AG08396 (cell line): ENCODE measurements at regions not wholly inside any gene's neighbourhood (a gene's known extent, or its start where the extent isn't known, plus 50 kb on each side); places are given as distances from the start of the nearest gene placed in this dataset.
"Not testable (repeated sequence)": the region's sequence is repeated elsewhere in the genome, so short reads cannot be mapped to it uniquely, and the experiment has no call there.

ENCODE experiments used
- DNase-seq: peaks from one replicate; pipeline ENCODE4 v3.0.0; 2012; ENCODE audit warnings: low spot score, mixed read lengths

DNA sequence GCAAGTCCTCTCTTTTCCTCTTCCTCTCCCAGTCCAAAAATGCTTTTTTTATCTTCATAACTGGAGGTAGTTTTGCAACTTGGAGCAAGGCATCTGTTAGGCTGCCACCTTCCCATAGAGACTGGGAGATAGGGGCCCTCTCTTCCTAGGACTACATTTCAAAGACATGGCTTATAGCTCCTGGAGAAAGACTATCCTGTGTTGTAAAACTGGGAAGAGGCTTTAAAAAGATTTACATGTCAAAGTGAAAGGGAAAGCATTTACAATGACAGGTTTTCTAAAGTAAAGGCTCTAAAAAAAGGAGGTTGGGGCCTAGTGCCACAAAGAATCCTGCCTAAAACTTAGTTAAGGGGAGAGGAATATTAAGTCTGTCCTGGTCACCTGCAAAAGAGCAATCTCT lies 82.2 kb upstream of the SEMA3E start:
- no peak for DNase-seq

DNA sequence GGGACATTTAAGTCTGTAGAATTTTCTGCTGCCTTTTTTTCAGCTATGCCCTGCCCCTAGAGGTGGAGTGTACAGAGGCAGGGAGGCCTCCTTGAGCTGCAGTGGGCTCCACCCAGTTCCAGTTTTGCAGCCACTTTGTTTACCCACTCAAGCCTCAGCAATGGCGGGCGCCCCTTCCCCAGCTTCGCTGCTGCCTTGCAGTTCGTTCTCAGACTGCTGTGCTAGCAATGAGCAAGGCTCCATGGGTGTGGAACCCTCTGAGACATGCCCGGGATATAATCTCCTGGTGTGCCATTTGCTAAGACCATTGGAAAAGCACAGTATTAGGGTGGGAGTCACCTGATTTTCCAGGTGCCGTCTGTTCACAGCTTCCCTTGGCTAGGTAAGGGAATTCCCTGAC lies 68.0 kb upstream of the SEMA3E start:
- DNase-seq = not testable (repeated sequence)

DNA sequence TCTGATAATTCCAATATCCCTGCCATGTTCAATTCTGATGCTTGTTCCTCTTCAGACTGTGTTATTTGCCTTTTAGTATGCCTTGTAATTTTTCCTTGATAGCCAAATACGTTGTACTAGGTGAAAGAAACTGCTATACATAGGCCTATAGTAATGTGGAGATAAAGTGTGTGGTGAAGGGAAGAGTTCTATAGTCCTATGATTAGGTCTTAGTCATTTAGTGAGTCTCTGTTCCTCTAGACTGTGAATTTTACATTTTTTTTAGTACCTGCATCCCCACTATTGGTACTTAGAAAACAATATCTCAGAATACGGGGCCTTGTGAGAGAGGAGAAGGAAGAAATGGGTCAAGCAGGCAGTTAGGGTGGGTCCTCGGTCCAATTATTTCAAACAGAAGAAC lies 59.6 kb upstream of the SEMA3E start:
- DNase-seq = no peak

DNA sequence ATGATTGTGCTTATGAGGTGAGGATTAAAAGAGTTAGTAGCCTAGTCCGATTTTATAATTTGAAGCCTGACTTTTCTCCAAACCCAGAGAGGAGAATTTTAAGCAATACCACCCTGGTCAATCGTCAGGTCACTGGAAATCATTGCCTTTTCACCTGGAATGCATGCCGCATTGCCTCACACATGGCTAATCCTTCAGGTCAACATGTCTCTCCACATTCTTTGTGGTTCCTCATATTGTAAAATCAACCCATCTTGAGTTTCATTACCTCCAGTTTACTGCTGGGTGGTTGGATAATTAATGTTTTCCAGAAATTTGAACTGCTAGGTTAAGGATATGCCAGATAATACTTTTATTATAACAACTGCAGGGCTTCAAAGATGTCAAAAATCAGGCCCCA lies 55.6 kb upstream of the SEMA3E start:
- no peak for DNase-seq

DNA sequence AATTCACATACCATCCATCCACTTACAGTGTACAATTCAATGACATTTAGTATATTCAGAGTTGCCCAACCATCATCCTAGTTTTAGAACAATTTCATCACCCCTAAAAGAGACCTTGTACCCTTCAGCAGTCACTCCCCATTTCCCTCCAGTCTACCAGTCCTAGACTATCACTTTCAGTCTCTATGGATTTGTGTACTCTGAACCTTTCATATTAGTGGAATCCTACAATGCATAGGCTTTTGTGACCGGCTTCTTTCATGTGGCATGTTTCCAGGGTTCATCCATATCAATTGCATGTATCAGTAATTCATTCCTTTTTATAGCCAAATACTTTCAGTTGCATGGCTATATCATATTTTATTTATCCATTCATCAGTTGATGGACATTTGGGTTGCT lies 53.5 kb upstream of the SEMA3E start:
- DNase-seq = no peak

DNA sequence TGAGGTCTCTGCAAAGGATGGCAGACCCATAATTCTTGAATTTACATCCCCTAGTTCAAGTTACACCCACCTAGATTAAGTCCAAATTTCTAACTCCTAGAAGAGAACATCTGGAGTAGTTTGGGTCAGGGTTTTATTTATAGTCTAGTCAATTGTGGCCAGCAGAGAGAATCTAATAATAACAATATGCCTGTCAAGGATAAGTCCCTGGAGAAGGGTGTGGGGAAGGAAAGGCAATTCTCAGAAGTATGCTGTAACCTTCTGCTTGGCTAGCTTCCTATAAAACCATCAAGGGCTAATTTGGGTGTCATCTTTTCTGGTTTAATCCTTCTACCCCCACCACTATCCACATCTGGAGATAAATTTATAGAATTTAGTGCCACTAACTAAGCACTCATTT lies 52.8 kb upstream of the SEMA3E start:
- no peak for DNase-seq
